Amniotic stem cell (primary cell): ENCODE measurements at regions not wholly inside any gene's neighbourhood (a gene's known extent, or its start where the extent isn't known, plus 50 kb on each side); places are given as distances from the start of the nearest gene placed in this dataset.

Source experiments
- DNase-seq: peaks from one replicate; lab custom pipeline; 2025; lab: John Stamatoyannopoulos, UW

GRCh38 chr10:56836659-56837058 is 475.6 kb upstream of the ZWINT start:
- no peak for DNase-seq

- DNase-seq: no peak
Observed at GRCh38 chr10:56831681-56832080, 470.6 kb upstream of the ZWINT start.

GRCh38 chr10:56823849-56824248 is 462.8 kb upstream of the ZWINT start:
- DNase-seq: no peak

DNA sequence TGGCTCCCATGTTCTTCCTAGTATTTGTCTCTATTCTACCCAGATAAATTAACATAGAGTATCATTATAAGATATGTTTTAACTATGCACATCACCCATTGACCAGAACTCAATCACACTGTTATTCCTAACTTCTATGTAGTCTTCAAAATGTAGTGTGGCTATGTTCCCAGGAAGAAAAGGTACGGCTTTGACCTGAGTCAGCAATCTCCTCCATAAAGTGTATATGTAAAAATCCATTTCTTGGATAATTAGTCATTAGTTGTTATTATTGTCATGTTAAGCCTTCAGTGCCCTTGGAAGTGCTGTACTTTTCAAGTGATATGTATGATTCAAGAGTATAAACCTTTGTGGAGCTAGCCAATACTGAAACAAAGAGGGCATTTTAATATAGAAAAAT is 444.0 kb upstream of the ZWINT start:
- no peak for DNase-seq

DNA sequence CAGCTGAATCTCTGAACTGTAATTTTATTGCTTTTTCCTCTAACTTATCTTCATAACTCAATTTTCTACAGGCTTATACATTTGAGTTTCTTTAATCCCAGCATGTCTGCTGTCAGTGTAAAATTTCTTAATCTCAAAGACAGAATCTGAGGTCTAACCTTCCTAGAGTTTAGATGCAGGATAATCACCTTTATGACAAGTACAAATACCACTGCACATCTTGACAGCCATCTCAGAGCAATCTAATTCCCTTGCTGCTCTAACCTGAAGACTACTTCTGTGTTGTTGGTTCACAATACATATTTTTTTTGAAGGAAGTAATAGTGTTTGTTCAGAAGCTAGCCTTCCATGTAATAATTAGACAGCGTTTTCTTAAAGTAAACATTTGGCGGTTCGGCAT is 424.2 kb upstream of the ZWINT start:
- no peak for DNase-seq

- DNase-seq: no peak
Observed at GRCh38 chr10:56782503-56782902, 421.4 kb upstream of the ZWINT start.

DNA sequence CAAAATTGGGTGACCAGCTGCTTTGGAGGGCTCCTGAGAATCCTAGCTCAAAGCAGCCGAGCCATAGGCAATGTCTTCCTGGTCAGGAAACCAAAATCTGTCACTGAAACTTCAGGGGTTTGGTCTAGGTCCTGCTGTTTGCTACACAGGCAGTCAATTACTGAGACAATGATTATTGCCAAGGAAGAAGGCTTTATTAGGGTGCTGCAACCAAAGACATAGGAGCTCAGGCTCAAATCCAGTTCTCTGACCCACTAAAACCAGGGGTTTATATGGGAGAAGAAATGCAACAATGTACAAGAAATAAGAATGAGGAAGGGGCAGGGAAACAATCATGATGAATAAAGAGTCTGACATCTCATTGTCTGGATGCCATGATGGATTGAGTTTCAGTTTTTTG is 410.3 kb upstream of the ZWINT start:
- no peak for DNase-seq

DNA sequence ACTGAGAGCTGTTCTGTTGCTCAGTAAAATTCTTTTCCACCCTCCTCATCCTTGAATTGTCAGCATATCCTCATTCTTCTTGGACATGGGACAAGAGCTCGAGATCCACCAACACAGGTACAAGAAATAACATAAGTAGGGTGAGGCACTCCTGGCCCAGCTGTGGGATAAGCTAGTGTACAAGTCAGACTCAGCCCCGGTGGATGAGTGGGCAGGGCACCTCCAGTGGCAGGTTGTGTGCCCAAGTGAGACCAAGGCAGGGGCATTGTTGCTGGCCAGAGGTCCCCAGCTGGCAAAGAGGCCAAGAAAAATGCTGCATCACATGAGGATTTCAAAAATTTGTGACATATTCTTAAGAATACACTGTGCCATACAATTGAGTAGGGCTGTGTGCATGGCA is 402.0 kb upstream of the ZWINT start:
- no peak for DNase-seq

- no peak for DNase-seq
Observed at GRCh38 chr10:56745490-56745889, 384.4 kb upstream of the ZWINT start.

DNA sequence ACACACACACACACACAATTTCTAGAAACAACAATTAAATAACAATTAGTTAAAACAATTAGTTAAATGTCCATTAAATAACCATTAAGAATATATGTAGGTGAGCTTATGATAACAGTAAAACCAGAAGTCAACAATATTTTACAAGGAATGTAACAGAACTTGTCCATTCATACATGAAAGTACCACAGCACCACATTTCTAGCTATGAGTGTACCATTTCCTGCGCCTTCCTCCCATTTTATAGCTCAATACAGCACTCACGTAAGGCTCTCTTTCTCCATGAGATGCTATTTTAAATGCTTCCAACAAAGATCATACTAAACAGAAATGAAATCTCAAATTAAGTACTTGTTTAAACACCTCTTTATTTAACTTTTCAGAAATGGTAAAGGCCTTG is 367.3 kb upstream of the ZWINT start:
- DNase-seq: no peak

DNA sequence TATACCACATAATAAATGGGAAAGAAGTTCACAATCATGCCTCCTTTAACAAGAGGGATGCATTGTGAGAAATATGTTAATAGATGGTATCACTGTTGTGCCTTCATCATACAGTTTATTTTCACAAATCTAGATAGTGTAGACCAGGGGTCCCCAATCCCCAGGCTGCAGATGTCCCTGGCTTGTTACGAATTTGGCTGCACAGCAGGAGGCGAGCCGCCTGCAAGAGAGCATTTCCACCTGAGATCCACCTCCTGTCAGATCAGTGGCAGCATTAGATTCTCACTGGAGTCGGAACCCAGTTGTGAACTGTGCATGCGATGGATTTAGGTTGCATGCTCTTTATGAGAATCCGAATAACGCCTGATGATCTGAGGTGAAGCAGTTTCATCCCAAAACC is 361.9 kb upstream of the ZWINT start:
- DNase-seq: no peak

GRCh38 chr10:56715262-56715661 is 354.2 kb upstream of the ZWINT start:
- no peak for DNase-seq

DNA sequence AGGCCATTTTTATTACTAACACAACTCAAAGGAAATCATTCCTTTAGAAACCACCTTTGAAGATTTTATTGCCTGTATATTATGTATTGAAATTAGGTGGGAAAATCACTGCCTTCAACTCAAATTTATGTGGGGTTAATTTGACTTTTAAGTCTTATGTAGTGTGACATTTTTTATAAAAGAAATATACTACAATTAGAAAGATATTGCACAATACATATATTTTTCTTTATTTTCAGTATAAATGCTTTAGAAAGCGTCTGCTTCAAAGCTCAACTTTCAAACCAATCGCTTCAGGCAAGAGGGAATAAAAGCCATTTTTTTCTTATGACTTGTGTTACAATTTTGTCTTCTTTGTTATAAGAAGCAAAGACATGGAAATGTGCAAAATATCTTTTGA is 337.4 kb upstream of the ZWINT start:
- no peak for DNase-seq

GRCh38 chr10:56679578-56679977 is 318.5 kb upstream of the ZWINT start:
- no peak for DNase-seq

GRCh38 chr10:56662765-56663447 is 301.8 kb upstream of the ZWINT start:
- DNase-seq: no peak

DNA sequence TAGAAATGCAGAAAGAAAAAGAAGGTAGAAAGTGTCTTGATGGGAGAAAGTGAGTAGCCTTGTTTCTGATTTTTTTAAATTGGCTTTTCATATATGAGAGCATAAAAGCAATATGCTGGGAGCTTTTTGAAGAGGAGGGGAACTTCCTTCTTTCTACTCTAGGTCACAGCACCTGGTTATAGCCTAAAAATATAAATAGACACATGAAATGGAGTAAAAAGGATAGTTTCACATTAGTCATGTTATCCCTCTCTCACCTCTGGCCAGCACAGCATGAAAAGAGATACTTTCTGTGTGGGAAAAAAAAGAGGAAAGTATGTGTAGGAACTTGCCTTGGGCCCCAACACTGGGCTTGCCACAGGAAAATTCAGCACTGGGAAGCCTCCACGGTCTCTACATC is 292.2 kb upstream of the ZWINT start:
- no peak for DNase-seq

- DNase-seq: no peak
Observed at GRCh38 chr10:56646329-56647111, 285.5 kb upstream of the ZWINT start.

- DNase-seq: no peak
Observed at GRCh38 chr10:56633876-56634452, 272.9 kb upstream of the ZWINT start.

DNA sequence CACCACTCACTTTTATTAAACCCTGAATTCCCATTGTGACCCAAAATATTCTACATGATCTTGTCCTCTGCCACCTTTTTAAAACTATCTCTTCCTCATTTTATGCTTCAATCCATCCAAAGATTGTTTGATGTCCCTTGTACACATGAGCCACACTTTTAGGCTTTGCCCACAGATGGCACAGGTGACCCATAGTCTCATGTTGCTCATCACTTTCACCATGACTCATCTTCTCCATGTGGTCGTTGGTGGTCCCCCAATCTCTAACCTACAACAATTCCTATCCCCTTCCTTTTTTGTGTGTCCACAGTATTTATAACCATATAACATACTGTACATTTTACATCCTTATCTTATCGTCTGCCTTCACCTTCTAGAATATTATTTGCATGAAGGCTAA is 271.5 kb upstream of the ZWINT start:
- no peak for DNase-seq

DNA sequence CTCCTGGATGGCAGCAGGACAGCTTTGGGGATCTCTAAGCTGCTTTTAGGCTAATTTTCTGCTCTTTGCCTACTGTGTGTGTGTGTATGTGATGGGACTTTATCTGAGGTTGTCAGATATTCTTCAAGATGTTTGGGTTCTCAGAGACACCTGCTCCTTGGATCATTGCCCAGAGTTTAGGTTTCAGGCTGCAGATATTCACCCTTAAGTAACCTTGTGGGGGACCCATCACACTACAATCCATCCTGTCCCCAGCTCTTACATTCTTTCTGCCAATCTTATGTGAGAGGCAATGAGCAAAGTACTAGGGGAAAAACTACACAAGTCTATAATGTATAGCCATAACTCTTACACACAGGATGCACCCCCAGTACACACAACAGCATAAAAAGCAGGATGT is 263.0 kb upstream of the ZWINT start:
- DNase-seq: no peak

DNA sequence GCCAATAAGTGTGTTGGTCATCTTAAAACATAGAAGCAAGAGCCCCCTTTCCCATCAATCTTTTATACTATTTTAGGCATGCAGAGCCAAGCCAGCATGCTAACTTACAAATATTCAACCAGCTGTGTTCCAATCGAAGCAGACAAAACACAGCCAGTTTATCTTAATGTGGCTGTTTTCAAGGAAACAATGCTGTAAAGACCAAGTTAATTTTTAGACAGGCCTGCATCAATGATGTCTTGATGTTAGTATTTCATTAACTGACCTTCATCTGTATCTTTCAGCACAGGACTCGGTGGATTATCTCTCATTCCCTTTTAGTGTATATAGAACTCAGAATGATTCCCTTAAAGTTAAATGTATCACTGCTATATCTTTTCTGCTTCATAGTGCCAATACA is 262.0 kb upstream of the ZWINT start:
- DNase-seq: no peak

- DNase-seq: no peak
Observed at GRCh38 chr10:56622335-56622973, 261.4 kb upstream of the ZWINT start.

GRCh38 chr10:56606202-56606601 is 245.1 kb upstream of the ZWINT start:
- DNase-seq: no peak
